ENCODE measurements at regions not wholly inside any gene's neighbourhood (a gene's known extent, or its start where the extent isn't known, plus 50 kb on each side); places are given as distances from the start of the nearest gene placed in this dataset.
A peak's percentile ranks its signal among the peaks of the same experiment; 100 is the strongest.

DNA sequence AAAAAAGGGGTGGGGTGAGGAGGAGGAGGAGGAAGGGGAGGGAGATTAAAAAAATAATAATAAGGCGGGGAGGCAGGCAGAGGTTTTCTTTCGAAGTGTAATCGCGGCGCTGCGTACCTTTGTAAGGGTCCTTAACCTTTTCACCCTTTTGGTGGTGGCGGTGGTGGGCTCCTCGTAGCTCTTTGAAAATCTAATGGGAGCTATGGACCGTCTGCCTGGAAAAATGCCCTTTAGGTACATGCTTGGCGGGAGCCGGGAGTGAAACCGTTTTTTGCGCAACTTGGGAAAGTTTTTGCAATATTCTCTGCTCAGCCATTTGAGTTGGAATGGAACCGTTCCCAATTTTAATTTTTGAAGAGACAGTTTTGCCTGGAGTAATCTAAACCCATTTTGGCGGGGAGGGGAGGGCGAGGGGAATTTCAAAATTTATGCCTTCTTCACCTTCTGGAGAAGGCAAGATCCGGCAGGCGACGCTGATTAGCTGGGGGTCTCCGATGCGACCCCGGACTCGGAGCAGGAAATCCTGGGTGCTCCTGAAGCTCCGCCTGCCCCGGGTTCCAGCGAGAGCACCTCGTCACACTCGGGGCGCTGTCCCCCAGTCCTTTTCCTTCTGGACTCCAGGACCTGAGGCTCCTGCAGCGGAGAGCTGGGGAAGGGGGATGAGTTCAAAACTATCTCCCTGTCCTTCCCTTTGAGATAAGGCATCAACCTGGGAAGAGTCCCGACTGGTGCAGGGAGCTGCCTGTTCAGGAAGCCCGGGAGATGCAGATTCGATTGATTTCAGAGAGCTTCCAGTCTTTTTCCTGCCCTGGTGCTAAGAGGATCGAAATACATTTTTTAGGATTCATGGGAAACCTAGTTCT, 74.6 kb upstream of the TBX5 start:
- Histone ChIP-seq H3K9me3 (ENCODE audit: control insufficient read depth in 2 of 2, low read length in 2 of 2) (peaks cover 0 to 4% of the 10 kb centered on the region in 2 donors), H3K4me1 (ENCODE audit: control insufficient read depth, insufficient read depth, low read length) (peaks cover 10% of the 10 kb centered on the region), H3K27ac (ENCODE audit: low read length) (no peak overlapping the region), H3K27me3 (ENCODE audit: control insufficient read depth in 1 of 2, insufficient read depth in 2 of 2, low read length in 2 of 2) (peaks cover 45 to 56% of the 10 kb centered on the region in 2 donors), H3K36me3 (ENCODE audit: control insufficient read depth in 2 of 2, insufficient read depth in 2 of 2, low read length in 2 of 2) (no peaks in the 10 kb centered on the region), H3K4me3 (ENCODE audit: low read length in 2 of 2) (peak overlapping the region; percentile 47 to 60), H3K9ac (ENCODE audit: low read length in 2 of 2) (no peak overlapping the region)

- no peaks in the 10 kb centered on the region for H3K36me3 ChIP-seq (ENCODE audit: control insufficient read depth in 2 of 2, insufficient read depth in 2 of 2, low read length in 2 of 2)
- no peak overlapping the region for H3K27ac ChIP-seq (ENCODE audit: low read length)
- peaks cover 10% of the 10 kb centered on the region for H3K4me1 ChIP-seq (ENCODE audit: control insufficient read depth, insufficient read depth, low read length)
- H3K4me3 ChIP-seq (ENCODE audit: low read length in 2 of 2) = peak overlapping the region; percentile 47 to 60
- no peak overlapping the region for H3K9ac ChIP-seq (ENCODE audit: low read length in 2 of 2)
- peaks cover 45 to 57% of the 10 kb centered on the region in 2 donors for H3K27me3 ChIP-seq (ENCODE audit: control insufficient read depth in 1 of 2, insufficient read depth in 2 of 2, low read length in 2 of 2)
- peaks cover 0 to 4% of the 10 kb centered on the region in 2 donors for H3K9me3 ChIP-seq (ENCODE audit: control insufficient read depth in 2 of 2, low read length in 2 of 2)
Measured at GRCh38 chr12:114479831-114480230, 73.9 kb upstream of the TBX5 start.

GRCh38 chr12:114478865-114479264, 72.9 kb upstream of the TBX5 start:
- no peak overlapping the region for H3K27ac ChIP-seq (ENCODE audit: low read length)

GRCh38 chr12:114477989-114478395, 72.0 kb upstream of the TBX5 start:
- H3K36me3 ChIP-seq (ENCODE audit: control insufficient read depth in 2 of 2, insufficient read depth in 2 of 2, low read length in 2 of 2) = no peaks in the 10 kb centered on the region
- H3K9ac ChIP-seq (ENCODE audit: low read length in 2 of 2) = no peak overlapping the region
- H3K4me3 ChIP-seq (ENCODE audit: low read length in 2 of 2) = no peak overlapping the region
- peaks cover 0 to 4% of the 10 kb centered on the region in 2 donors for H3K9me3 ChIP-seq (ENCODE audit: control insufficient read depth in 2 of 2, low read length in 2 of 2)
- peaks cover 10% of the 10 kb centered on the region for H3K4me1 ChIP-seq (ENCODE audit: control insufficient read depth, insufficient read depth, low read length)
- peaks cover 45 to 56% of the 10 kb centered on the region in 2 donors for H3K27me3 ChIP-seq (ENCODE audit: control insufficient read depth in 1 of 2, insufficient read depth in 2 of 2, low read length in 2 of 2)
- no peak overlapping the region for H3K27ac ChIP-seq (ENCODE audit: low read length)

More at GRCh38 chr12:114478865-114479264, 72.9 kb upstream of the TBX5 start:
- Histone ChIP-seq H3K4me1 (ENCODE audit: control insufficient read depth, insufficient read depth, low read length) (peaks cover 10% of the 10 kb centered on the region), H3K4me3 (ENCODE audit: low read length in 2 of 2) (no peak overlapping the region), H3K9me3 (ENCODE audit: control insufficient read depth in 2 of 2, low read length in 2 of 2) (peaks cover 0 to 4% of the 10 kb centered on the region in 2 donors), H3K36me3 (ENCODE audit: control insufficient read depth in 2 of 2, insufficient read depth in 2 of 2, low read length in 2 of 2) (no peaks in the 10 kb centered on the region), H3K9ac (ENCODE audit: low read length in 2 of 2) (no peak overlapping the region), H3K27me3 (ENCODE audit: control insufficient read depth in 1 of 2, insufficient read depth in 2 of 2, low read length in 2 of 2) (peaks cover 45 to 58% of the 10 kb centered on the region in 2 donors)

GRCh38 chr12:114476159-114476558, 70.2 kb upstream of the TBX5 start:
- peaks cover 10% of the 10 kb centered on the region for H3K4me1 ChIP-seq (ENCODE audit: control insufficient read depth, insufficient read depth, low read length)
- H3K4me3 ChIP-seq (ENCODE audit: low read length in 2 of 2) = no peak overlapping the region
- H3K27ac ChIP-seq (ENCODE audit: low read length) = no peak overlapping the region
- H3K9me3 ChIP-seq (ENCODE audit: control insufficient read depth in 2 of 2, low read length in 2 of 2) = peaks cover 0 to 4% of the 10 kb centered on the region in 2 donors
- no peak overlapping the region for H3K9ac ChIP-seq (ENCODE audit: low read length in 2 of 2)
- H3K27me3 ChIP-seq (ENCODE audit: control insufficient read depth in 1 of 2, insufficient read depth in 2 of 2, low read length in 2 of 2) = peaks cover 43 to 46% of the 10 kb centered on the region in 2 donors
- no peaks in the 10 kb centered on the region for H3K36me3 ChIP-seq (ENCODE audit: control insufficient read depth in 2 of 2, insufficient read depth in 2 of 2, low read length in 2 of 2)

DNA sequence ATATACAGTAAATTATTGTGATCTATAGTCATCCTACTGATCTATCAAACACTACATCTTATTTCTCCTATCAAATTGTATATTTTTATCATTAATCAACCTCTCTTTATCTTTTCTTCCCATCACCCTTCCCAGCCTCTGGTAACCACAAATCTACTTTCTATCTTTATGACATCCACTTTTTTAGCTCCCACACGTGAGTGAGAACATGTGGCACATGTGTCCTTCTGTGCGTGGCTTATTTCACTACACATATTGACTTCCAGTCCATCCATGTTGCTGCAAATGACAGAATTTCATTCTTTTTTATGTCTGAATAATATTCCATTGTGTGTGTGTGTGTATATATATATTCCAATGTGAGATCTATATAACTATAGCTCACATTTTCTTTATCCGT, 67.8 kb upstream of the TBX5 start:
- H3K4me3 ChIP-seq (ENCODE audit: low read length in 2 of 2) = no peak overlapping the region
- peaks cover 0 to 4% of the 10 kb centered on the region in 2 donors for H3K9me3 ChIP-seq (ENCODE audit: control insufficient read depth in 2 of 2, low read length in 2 of 2)
- no peaks in the 10 kb centered on the region for H3K36me3 ChIP-seq (ENCODE audit: control insufficient read depth in 2 of 2, insufficient read depth in 2 of 2, low read length in 2 of 2)
- no peak overlapping the region for H3K9ac ChIP-seq (ENCODE audit: low read length in 2 of 2)
- no peaks in the 10 kb centered on the region for H3K4me1 ChIP-seq (ENCODE audit: control insufficient read depth, insufficient read depth, low read length)
- peaks cover 18 to 25% of the 10 kb centered on the region in 2 donors for H3K27me3 ChIP-seq (ENCODE audit: control insufficient read depth in 1 of 2, insufficient read depth in 2 of 2, low read length in 2 of 2)
- H3K27ac ChIP-seq (ENCODE audit: low read length) = no peak overlapping the region

- Histone ChIP-seq H3K27me3 (ENCODE audit: control insufficient read depth in 1 of 2, insufficient read depth in 2 of 2, low read length in 2 of 2) (peaks cover 11 to 18% of the 10 kb centered on the region in 2 donors), H3K36me3 (ENCODE audit: control insufficient read depth in 2 of 2, insufficient read depth in 2 of 2, low read length in 2 of 2) (no peaks in the 10 kb centered on the region), H3K9ac (ENCODE audit: low read length in 2 of 2) (no peak overlapping the region), H3K4me1 (ENCODE audit: control insufficient read depth, insufficient read depth, low read length) (no peaks in the 10 kb centered on the region), H3K4me3 (ENCODE audit: low read length in 2 of 2) (no peak overlapping the region), H3K27ac (ENCODE audit: low read length) (no peak overlapping the region), H3K9me3 (ENCODE audit: control insufficient read depth in 2 of 2, low read length in 2 of 2) (peaks cover 0 to 4% of the 10 kb centered on the region in 2 donors)
Measured at GRCh38 chr12:114473018-114473417, 67.1 kb upstream of the TBX5 start.

DNA sequence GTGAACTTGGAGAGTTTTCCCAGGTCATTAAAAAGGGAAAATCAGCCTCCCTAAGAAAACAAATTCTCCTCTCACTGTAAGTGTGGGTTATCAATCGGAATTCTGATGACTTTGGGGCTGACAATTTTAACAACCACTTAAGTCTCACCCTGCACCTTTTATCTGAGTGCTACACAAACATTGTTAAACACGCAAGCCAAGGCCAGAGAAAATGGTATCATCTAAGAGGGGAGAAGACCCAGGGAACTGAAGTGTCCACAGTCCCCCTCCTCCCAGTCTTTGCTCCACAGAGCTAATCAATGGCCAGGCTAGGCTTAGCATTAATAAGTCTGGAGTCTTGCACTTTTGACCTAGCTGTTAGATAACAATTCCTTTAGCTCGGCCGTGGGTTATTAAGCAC, 51.7 kb upstream of the TBX5 start:
- H3K9ac ChIP-seq (ENCODE audit: low read length in 2 of 2) = no peak overlapping the region
- no peaks in the 10 kb centered on the region for H3K4me1 ChIP-seq (ENCODE audit: control insufficient read depth, insufficient read depth, low read length)
- H3K9me3 ChIP-seq (ENCODE audit: control insufficient read depth in 2 of 2, low read length in 2 of 2) = no peaks in the 10 kb centered on the region
- no peak overlapping the region for H3K27ac ChIP-seq (ENCODE audit: low read length)
- no peaks in the 10 kb centered on the region for H3K36me3 ChIP-seq (ENCODE audit: control insufficient read depth in 2 of 2, insufficient read depth in 2 of 2, low read length in 2 of 2)
- H3K4me3 ChIP-seq (ENCODE audit: low read length in 2 of 2) = no peak overlapping the region
- peaks cover 9 to 19% of the 10 kb centered on the region in 2 donors for H3K27me3 ChIP-seq (ENCODE audit: control insufficient read depth in 1 of 2, insufficient read depth in 2 of 2, low read length in 2 of 2)
